ENCODE measurements at regions not wholly inside any gene's neighbourhood (a gene's known extent, or its start where the extent isn't known, plus 50 kb on each side); places are given as distances from the start of the nearest gene placed in this dataset.
"Not testable (repeated sequence)": the region's sequence is repeated elsewhere in the genome, so short reads cannot be mapped to it uniquely, and the experiment has no call there.

- peaks cover 33% of the 10 kb centered on the region for H3K27me3 Mint-ChIP-seq
- H3K27ac Mint-ChIP-seq; POLR2A ChIA-PET; H3K4me3 Mint-ChIP-seq; H3K4me1 Mint-ChIP-seq; DNase-seq; H3K36me3 Mint-ChIP-seq; H3K9me3 Mint-ChIP-seq; ATAC-seq (ENCODE audit: low read depth): not testable (repeated sequence)
These were observed 100.2 kb upstream of the CLEC6A start for GRCh38 chr12:8355531-8355930.

GRCh38 chr12:8373744-8374143, 82.0 kb upstream of the CLEC6A start:
- ATAC-seq (ENCODE audit: low read depth); H3K4me3 Mint-ChIP-seq; H3K27me3 Mint-ChIP-seq; DNase-seq; POLR2A ChIA-PET; H3K4me1 Mint-ChIP-seq; H3K36me3 Mint-ChIP-seq; H3K27ac Mint-ChIP-seq; H3K9me3 Mint-ChIP-seq: not testable (repeated sequence)

- H3K9me3 Mint-ChIP-seq; H3K36me3 Mint-ChIP-seq; H3K27ac Mint-ChIP-seq; H3K4me3 Mint-ChIP-seq; POLR2A ChIA-PET; H3K27me3 Mint-ChIP-seq; ATAC-seq (ENCODE audit: low read depth); H3K4me1 Mint-ChIP-seq; DNase-seq: not testable (repeated sequence)
These were observed 80.6 kb upstream of the CLEC6A start for GRCh38 chr12:8375122-8375521.

GRCh38 chr12:8377756-8378155, 78.0 kb upstream of the CLEC6A start:
- H3K27me3 Mint-ChIP-seq; H3K27ac Mint-ChIP-seq; ATAC-seq (ENCODE audit: low read depth); DNase-seq; H3K9me3 Mint-ChIP-seq; POLR2A ChIA-PET; H3K4me3 Mint-ChIP-seq; H3K36me3 Mint-ChIP-seq; H3K4me1 Mint-ChIP-seq: not testable (repeated sequence)

- H3K4me3 Mint-ChIP-seq; H3K9me3 Mint-ChIP-seq; H3K27ac Mint-ChIP-seq; DNase-seq; H3K4me1 Mint-ChIP-seq; ATAC-seq (ENCODE audit: low read depth); POLR2A ChIA-PET; H3K36me3 Mint-ChIP-seq; H3K27me3 Mint-ChIP-seq: not testable (repeated sequence)
These were observed 73.2 kb upstream of the CLEC6A start for GRCh38 chr12:8382556-8382955.

GRCh38 chr12:8384686-8385085, 71.1 kb upstream of the CLEC6A start:
- ATAC-seq (ENCODE audit: low read depth); H3K27ac Mint-ChIP-seq; POLR2A ChIA-PET; H3K4me3 Mint-ChIP-seq; H3K9me3 Mint-ChIP-seq; H3K4me1 Mint-ChIP-seq; DNase-seq; H3K36me3 Mint-ChIP-seq: not testable (repeated sequence)
- H3K27me3 Mint-ChIP-seq: peaks cover 20% of the 10 kb centered on the region

- H3K4me1 Mint-ChIP-seq; H3K9me3 Mint-ChIP-seq; DNase-seq; H3K4me3 Mint-ChIP-seq; ATAC-seq (ENCODE audit: low read depth); H3K27ac Mint-ChIP-seq; POLR2A ChIA-PET; H3K36me3 Mint-ChIP-seq: not testable (repeated sequence)
- peaks cover 20% of the 10 kb centered on the region for H3K27me3 Mint-ChIP-seq
These were observed 70.3 kb upstream of the CLEC6A start for GRCh38 chr12:8385431-8385830.

- H3K4me1 Mint-ChIP-seq: not testable (repeated sequence)
These were observed 69.1 kb upstream of the CLEC6A start for GRCh38 chr12:8386661-8387060.

GRCh38 chr12:8389296-8389695, 66.5 kb upstream of the CLEC6A start:
- POLR2A ChIA-PET; ATAC-seq (ENCODE audit: low read depth): not testable (repeated sequence)

More at GRCh38 chr12:8386661-8387060, 69.1 kb upstream of the CLEC6A start:
- H3K36me3 Mint-ChIP-seq; POLR2A ChIA-PET; H3K27ac Mint-ChIP-seq; DNase-seq; H3K9me3 Mint-ChIP-seq; ATAC-seq (ENCODE audit: low read depth); H3K4me3 Mint-ChIP-seq: not testable (repeated sequence)
- H3K27me3 Mint-ChIP-seq: peaks cover 17% of the 10 kb centered on the region

GRCh38 chr12:8390001-8390777, 65.6 kb upstream of the CLEC6A start:
- peak; percentile 82 for DNase-seq
- POLR2A ChIA-PET, H3K36me3 Mint-ChIP-seq, H3K4me1 Mint-ChIP-seq, H3K9me3 Mint-ChIP-seq, H3K27ac Mint-ChIP-seq: not testable (repeated sequence)
- peak; percentile 68 for ATAC-seq (ENCODE audit: low read depth)
- Mint-ChIP-seq H3K4me3 (peak overlapping the region; percentile 57), H3K27me3 (peaks cover 19% of the 10 kb centered on the region)

More at GRCh38 chr12:8389296-8389695, 66.5 kb upstream of the CLEC6A start:
- DNase-seq, H3K27ac Mint-ChIP-seq, H3K36me3 Mint-ChIP-seq, H3K9me3 Mint-ChIP-seq, H3K4me1 Mint-ChIP-seq: not testable (repeated sequence)
- Mint-ChIP-seq H3K27me3 (peaks cover 17% of the 10 kb centered on the region), H3K4me3 (peak overlapping the region; percentile 40)

GRCh38 chr12:8396225-8397071, 59.3 kb upstream of the CLEC6A start:
- Mint-ChIP-seq H3K27me3 (peaks cover 27% of the 10 kb centered on the region), H3K4me3 (peak overlapping the region; percentile 60)
- H3K9me3 Mint-ChIP-seq, H3K4me1 Mint-ChIP-seq, H3K36me3 Mint-ChIP-seq, H3K27ac Mint-ChIP-seq, POLR2A ChIA-PET: not testable (repeated sequence)
- DNase-seq (peak; percentile 87), ATAC-seq (ENCODE audit: low read depth) (peak; percentile 82)

GRCh38 chr12:8397378-8397777, 58.4 kb upstream of the CLEC6A start:
- H3K36me3 Mint-ChIP-seq; POLR2A ChIA-PET; H3K4me1 Mint-ChIP-seq; ATAC-seq (ENCODE audit: low read depth); DNase-seq; H3K9me3 Mint-ChIP-seq; H3K27ac Mint-ChIP-seq; H3K4me3 Mint-ChIP-seq: not testable (repeated sequence)
- peaks cover 27% of the 10 kb centered on the region for H3K27me3 Mint-ChIP-seq

- H3K9me3 Mint-ChIP-seq; H3K36me3 Mint-ChIP-seq; H3K27ac Mint-ChIP-seq; H3K4me1 Mint-ChIP-seq; DNase-seq; H3K4me3 Mint-ChIP-seq; ATAC-seq (ENCODE audit: low read depth); POLR2A ChIA-PET: not testable (repeated sequence)
- H3K27me3 Mint-ChIP-seq: peaks cover 25% of the 10 kb centered on the region
These were observed 56.2 kb upstream of the CLEC6A start for GRCh38 chr12:8399496-8400034.

GRCh38 chr12:8403834-8404233, 51.9 kb upstream of the CLEC6A start:
- peaks cover 12% of the 10 kb centered on the region for H3K27me3 Mint-ChIP-seq
- H3K4me1 Mint-ChIP-seq; H3K27ac Mint-ChIP-seq; ATAC-seq (ENCODE audit: low read depth); POLR2A ChIA-PET; H3K36me3 Mint-ChIP-seq; DNase-seq; H3K4me3 Mint-ChIP-seq; H3K9me3 Mint-ChIP-seq: not testable (repeated sequence)
